AG10803 (cell line): ENCODE measurements at regions not wholly inside any gene's neighbourhood (a gene's known extent, or its start where the extent isn't known, plus 50 kb on each side); places are given as distances from the start of the nearest gene placed in this dataset.

Experiments used
- DNase-seq: peaks from one replicate; pipeline ENCODE4 v3.0.0; 2010; ENCODE audit warnings: low read depth
- H3K4me3 ChIP-seq: 2 replicates; pipeline ENCODE4 v1.5.1; 2011; ENCODE audit warnings: mild to moderate bottlenecking, low read length, control low read depth
- TF ChIP-seq, protein P1 (sequence below): conservative IDR thresholded peaks from 2 replicates; pipeline ENCODE4 v1.5.1; 2011; ENCODE audit warnings: mild to moderate bottlenecking, low read length, control low read depth, inconsistent platforms

DNA sequence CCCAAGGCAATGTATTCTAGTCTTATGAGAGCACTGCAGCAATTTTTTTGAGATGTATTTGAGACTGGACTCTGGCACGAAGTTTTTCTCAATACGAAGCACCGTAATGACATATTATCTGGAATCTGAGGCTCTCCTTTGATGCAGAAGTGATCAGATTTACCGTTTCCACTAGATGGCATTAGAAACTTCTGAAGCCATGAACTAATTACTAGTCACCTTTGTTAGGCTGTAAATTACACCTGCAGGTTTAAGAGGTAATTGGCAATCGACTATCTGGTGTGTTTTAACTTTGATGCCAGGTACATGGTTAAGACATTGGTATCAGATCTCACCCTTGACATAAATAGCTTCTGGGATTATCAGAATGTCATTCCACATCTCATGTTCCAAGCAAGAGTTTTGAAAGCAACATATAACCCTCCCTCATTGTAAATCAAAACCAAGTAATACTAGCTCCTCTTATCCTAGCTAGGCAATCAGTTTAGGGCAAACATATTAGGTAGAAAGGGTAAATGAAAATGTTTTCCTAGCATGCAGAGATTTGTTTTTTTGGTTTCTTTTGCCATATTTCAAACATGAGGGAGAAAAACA is 254.6 kb upstream of the SPRED2 start:
- H3K4me3 ChIP-seq = no peak overlapping the region
- TF ChIP-seq, protein P1, sequence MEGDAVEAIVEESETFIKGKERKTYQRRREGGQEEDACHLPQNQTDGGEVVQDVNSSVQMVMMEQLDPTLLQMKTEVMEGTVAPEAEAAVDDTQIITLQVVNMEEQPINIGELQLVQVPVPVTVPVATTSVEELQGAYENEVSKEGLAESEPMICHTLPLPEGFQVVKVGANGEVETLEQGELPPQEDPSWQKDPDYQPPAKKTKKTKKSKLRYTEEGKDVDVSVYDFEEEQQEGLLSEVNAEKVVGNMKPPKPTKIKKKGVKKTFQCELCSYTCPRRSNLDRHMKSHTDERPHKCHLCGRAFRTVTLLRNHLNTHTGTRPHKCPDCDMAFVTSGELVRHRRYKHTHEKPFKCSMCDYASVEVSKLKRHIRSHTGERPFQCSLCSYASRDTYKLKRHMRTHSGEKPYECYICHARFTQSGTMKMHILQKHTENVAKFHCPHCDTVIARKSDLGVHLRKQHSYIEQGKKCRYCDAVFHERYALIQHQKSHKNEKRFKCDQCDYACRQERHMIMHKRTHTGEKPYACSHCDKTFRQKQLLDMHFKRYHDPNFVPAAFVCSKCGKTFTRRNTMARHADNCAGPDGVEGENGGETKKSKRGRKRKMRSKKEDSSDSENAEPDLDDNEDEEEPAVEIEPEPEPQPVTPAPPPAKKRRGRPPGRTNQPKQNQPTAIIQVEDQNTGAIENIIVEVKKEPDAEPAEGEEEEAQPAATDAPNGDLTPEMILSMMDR = no peak
- no peak for DNase-seq

DNA sequence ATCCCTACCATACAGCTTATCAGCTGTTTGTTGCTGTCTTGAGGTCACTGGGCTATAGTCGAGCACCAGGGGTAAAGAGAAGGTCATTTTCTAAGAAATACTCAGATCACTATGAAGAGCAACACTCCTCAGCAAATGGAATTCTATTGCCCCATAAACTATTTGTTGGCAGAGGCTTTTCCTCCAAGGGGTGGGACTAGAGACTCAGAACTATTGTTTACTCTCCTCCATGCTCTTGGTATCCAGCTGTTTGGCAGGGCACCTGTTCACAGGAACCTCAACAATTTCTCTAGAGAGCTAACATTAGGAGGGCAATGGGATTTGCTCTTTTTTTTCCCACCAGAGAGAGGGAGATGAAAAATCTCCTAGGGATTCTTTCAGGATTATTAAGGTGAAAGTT is 249.1 kb upstream of the SPRED2 start:
- no peak overlapping the region for H3K4me3 ChIP-seq
- TF ChIP-seq, protein P1 = no peak
- no peak for DNase-seq

DNA sequence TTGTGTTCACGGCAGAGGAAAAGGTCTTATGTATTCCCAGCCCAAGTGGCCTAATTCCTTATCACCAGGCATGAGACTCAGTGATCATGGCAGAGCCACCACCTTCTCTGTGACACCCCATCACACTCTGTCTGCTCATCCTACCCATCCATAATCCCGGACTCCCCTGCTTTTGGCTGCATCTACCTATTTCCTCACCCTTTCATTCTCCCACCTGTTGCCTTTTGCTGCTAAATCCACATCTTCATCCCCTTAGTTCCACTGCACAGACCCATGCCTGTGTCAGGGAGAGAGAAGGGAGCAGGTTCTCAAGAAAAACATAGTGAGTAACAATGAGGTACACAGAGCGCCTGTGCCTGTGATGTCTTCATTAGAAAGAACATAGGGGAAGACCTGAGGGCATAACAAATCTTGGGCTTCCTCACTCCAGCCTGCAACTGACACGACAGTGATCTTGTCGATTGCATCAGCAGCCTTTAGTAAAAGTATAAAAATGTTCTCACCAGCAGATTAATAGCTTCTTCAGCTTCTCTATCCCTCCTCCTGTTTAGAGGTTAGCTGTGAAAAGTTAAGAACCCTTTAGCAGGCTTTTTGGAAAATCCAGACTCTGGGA is 246.5 kb upstream of the SPRED2 start:
- TF ChIP-seq, protein P1 = no peak
- no peak overlapping the region for H3K4me3 ChIP-seq
- no peak for DNase-seq

DNA sequence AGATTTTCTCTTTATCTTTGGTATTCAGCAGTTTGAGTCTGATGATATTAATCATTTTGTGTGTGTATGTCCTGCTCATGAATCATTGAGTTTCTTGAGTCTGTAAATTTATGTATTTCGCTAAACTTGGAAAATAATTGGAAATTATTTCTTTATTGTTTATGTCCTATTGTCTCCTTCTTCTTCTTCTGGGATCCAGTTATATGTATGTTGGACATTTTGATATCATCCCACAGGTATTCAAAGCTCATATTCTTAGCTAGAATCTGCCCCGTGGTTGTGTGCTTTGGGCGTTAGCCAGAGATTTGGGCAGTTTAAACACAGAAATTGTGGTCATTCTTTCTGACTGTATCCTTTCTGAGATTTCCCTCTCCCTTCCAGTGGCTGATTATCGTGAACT is 243.0 kb upstream of the SPRED2 start:
- no peak for DNase-seq
- no peak overlapping the region for H3K4me3 ChIP-seq
- TF ChIP-seq, protein P1 = no peak

- TF ChIP-seq, protein P1 = no peak
- no peak overlapping the region for H3K4me3 ChIP-seq
- DNase-seq = no peak
Measured at GRCh38 chr2:65671670-65672242, 239.4 kb upstream of the SPRED2 start.

DNA sequence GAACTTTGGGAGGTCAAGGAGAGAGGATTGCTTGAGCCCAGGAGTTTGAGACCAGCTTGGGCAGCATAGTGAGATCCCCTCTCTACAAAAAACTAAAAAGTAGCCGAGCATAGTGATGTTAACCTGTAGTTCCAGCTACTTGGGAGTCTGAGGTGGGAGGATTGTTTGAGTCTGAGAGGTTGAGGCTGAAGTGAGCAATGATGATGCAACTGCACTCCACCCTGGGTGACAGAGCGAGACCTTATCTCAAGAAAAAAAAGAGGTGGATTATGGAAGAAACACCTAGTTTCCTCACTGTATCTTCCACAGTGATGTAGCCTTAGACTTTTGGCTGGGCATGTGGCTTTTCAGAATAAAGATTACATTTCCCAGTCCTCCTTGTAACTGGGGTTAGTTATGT is 237.2 kb upstream of the SPRED2 start:
- DNase-seq = no peak
- no peak overlapping the region for H3K4me3 ChIP-seq
- TF ChIP-seq, protein P1 = no peak

DNA sequence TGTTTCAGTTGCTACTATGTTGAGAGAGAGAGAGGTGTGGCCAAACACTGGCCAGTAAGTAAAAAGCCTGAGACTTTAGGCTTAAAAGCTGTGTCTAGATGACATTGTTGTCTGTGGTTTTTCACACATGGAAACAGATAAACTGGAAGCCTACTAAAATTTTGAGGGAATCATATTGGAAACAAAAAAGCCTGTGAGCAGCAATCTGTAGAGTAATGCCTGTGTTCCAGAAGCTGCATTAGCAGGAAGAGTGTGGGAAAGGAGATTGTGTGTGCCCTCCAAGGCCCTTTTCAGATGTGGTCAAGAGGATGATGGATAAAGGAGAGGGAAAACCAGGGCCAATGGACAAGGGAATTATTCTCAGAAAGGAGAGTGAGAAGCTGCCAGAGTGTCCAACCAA is 236.3 kb upstream of the SPRED2 start:
- DNase-seq = no peak
- TF ChIP-seq, protein P1 = no peak
- no peak overlapping the region for H3K4me3 ChIP-seq
